K562 (cell line): ENCODE measurements at regions not wholly inside any gene's neighbourhood (a gene's known extent, or its start where the extent isn't known, plus 50 kb on each side); places are given as distances from the start of the nearest gene placed in this dataset.

Source experiments
- ATAC-seq: fragments of 200-7000 bp; cut with Tn5 transposase; 3 replicates; pipeline ENCODE4 v1.9.1; 2020; ENCODE audit warnings: moderate library complexity
- BruUV-seq: library from RNA; stranded (reverse); fragments of 400-500 nt; replicated peaks from 2 replicates; lab custom pipeline; 2021; lab: Mats Ljungman, UMichigan
- CTCF ChIA-PET: fragments of 300-600 bp; formaldehyde crosslinking; extraction: SDS; loops from one replicate; lab custom pipeline; 2021; ENCODE audit warnings: low intra/inter-chr PET ratio; lab: Yijun Ruan, JAX
- POLR2A ChIA-PET: fragments of 300-600, 350-650 bp; sonication (Branson Sonifier 250); formaldehyde crosslinking; extraction: SDS; loops from one replicate; lab custom pipeline; 2021; ENCODE audit warnings: antibody characterized with exemption, inconsistent platforms; lab: Yijun Ruan, JAX
- DNase-seq, 4 experiments: peaks; one replicate each; pipeline versions ENCODE4 v3.0.0 to v3.0.0-alpha.2; 2011 to 2018; ENCODE audit warnings: low spot score in 3 of 4, mixed read lengths in 3 of 4; ENCODE audit errors: extremely low read depth in 1 of 4
- FAIRE-seq: peaks from 2 replicates; lab custom pipeline; 2011; peaks lifted over from hg19 to GRCh38; lab: Jason Lieb, UNC
- H2AFZ ChIP-seq: 2 replicates; pipeline ENCODE4 v1.6.0; 2011; ENCODE audit warnings: low read depth, low read length, control low read depth, inconsistent platforms
- H3K27ac ChIP-seq: fragments of 200-600 bp; 3 replicates; pipeline ENCODE4 v1.8.0; 2011; ENCODE audit warnings: low read depth, mild to moderate bottlenecking, control low read depth, inconsistent platforms, low read length, moderate library complexity, mixed read lengths; ENCODE audit errors: extremely low read depth
- H3K27me3 ChIP-seq, 2 experiments: fragments of 300-600 bp in 1 of 2; 2 replicates in 1 of 2; 3 replicates in 1 of 2; pipeline versions ENCODE4 v1.6.0 to v1.8.0; 2011; ENCODE audit warnings: inconsistent platforms in 2 of 2, low read length in 2 of 2, mild to moderate bottlenecking in 1 of 2, mixed read lengths in 1 of 2, moderate library complexity in 1 of 2; ENCODE audit not compliant: control insufficient read depth in 2 of 2, insufficient read depth in 2 of 2
- H3K36me3 ChIP-seq: fragments of 300-600 bp; 3 replicates; pipeline ENCODE4 v1.8.0; 2011; ENCODE audit warnings: mild to moderate bottlenecking, low read length, inconsistent platforms; ENCODE audit not compliant: control insufficient read depth, insufficient read depth
- H3K4me1 ChIP-seq, 2 experiments: fragments of 200-600 bp in 1 of 2; replicated peaks in 1 of 2; 2 replicates in 1 of 2; 3 replicates in 1 of 2; pipeline versions ENCODE4 v1.5.1 to v1.8.0; 2011; ENCODE audit warnings: inconsistent platforms in 2 of 2, low read length in 2 of 2, mild to moderate bottlenecking in 1 of 2, mixed read lengths in 1 of 2, moderate library complexity in 1 of 2; ENCODE audit not compliant: control insufficient read depth in 2 of 2, insufficient read depth in 2 of 2
- H3K4me2 ChIP-seq: 2 replicates; pipeline ENCODE4 v1.6.1; 2011; ENCODE audit warnings: low read length, control low read depth, inconsistent platforms, mixed read lengths; ENCODE audit not compliant: insufficient read depth
- H3K4me3 ChIP-seq: fragments of 200-600 bp; sonication (generic), shearing (Covaris generic); 2 replicates; pipeline ENCODE4 v1.5.1; 2016; ENCODE audit warnings: control low read depth, inconsistent platforms
- H3K79me2 ChIP-seq: fragments of 200-600 bp; 3 replicates; pipeline ENCODE4 v1.8.0; 2011; ENCODE audit warnings: low read length, inconsistent platforms; ENCODE audit not compliant: control insufficient read depth, insufficient read depth
- H3K9ac ChIP-seq, 2 experiments: 2 replicates each; pipeline versions ENCODE4 v1.6.0 to v1.6.1; 2011; ENCODE audit warnings: low read depth in 2 of 2, low read length in 2 of 2, control low read depth in 1 of 2, inconsistent platforms in 1 of 2, mild to moderate bottlenecking in 1 of 2, mixed read lengths in 1 of 2; ENCODE audit not compliant: insufficient read depth in 1 of 2
- H3K9me1 ChIP-seq: one replicate; pipeline ENCODE4 v1.6.0; 2011; ENCODE audit warnings: inconsistent platforms, mild to moderate bottlenecking, low read length, moderate library complexity; ENCODE audit not compliant: control insufficient read depth, insufficient read depth
- H3K9me3 ChIP-seq: replicated peaks from 2 replicates; pipeline ENCODE4 v1.5.1; 2011; ENCODE audit warnings: low read depth, low read length, inconsistent platforms; ENCODE audit not compliant: control insufficient read depth, insufficient read depth
- H4K20me1 ChIP-seq: replicated peaks from 2 replicates; pipeline ENCODE4 v1.6.1; 2011; ENCODE audit warnings: low read length, inconsistent platforms, mixed read lengths; ENCODE audit not compliant: control insufficient read depth, insufficient read depth
- CBFA2T3 ChIP-seq: fragments of 450-650 bp; IDR thresholded peaks from 2 replicates; pipeline ENCODE4 v1.6.1; 2017
- CTBP1 ChIP-seq: fragments of 450-650 bp; IDR thresholded peaks from 2 replicates; pipeline ENCODE4 v1.6.1; 2016; ENCODE audit warnings: borderline replicate concordance
- CUX1 ChIP-seq: fragments of 200-800 bp; sonication (Bioruptor generic); IDR thresholded peaks from 2 replicates; pipeline ENCODE4 v1.6.1; 2016; ENCODE audit warnings: missing genetic modification characterization, missing compliant biosample characterization
- HDAC8 ChIP-seq: fragments of 450-650 bp; IDR thresholded peaks from 2 replicates; pipeline ENCODE4 v1.6.1; 2016; ENCODE audit warnings: mild to moderate bottlenecking, missing genetic modification characterization, moderate library complexity, missing compliant biosample characterization
- HNRNPLL ChIP-seq: fragments of 200-400 bp; formaldehyde crosslinking; IDR thresholded peaks from 2 replicates; pipeline ENCODE4 v1.6.1; 2017; ENCODE audit warnings: low read length, low read depth, mild to moderate bottlenecking; ENCODE audit not compliant: poor library complexity, severe bottlenecking
- MEF2A ChIP-seq: IDR thresholded peaks from 2 replicates; pipeline ENCODE4 v1.6.1; 2011; ENCODE audit warnings: low read depth, mild to moderate bottlenecking, low read length, moderate library complexity; ENCODE audit not compliant: control insufficient read depth
- NR1H2 ChIP-seq: sonication (generic); formaldehyde crosslinking; IDR thresholded peaks from 2 replicates; pipeline ENCODE4 v1.4.0; 2020; ENCODE audit warnings: mild to moderate bottlenecking, missing genetic modification reagents
- RBM15 ChIP-seq: fragments of 200-400 bp; formaldehyde crosslinking; IDR thresholded peaks from 2 replicates; pipeline ENCODE4 v1.6.1; 2018; ENCODE audit warnings: mild to moderate bottlenecking, low read length, moderate library complexity; ENCODE audit not compliant: insufficient read depth
- TBL1XR1 ChIP-seq, 2 experiments: IDR thresholded peaks; 2 replicates each; pipeline ENCODE4 v1.6.1; 2012; ENCODE audit warnings: improper control_type of control experiment in 2 of 2, low read length in 2 of 2, mild to moderate bottlenecking in 1 of 2
- TCF7L2 ChIP-seq: fragments of 150-350 bp; IDR thresholded peaks from 2 replicates; pipeline ENCODE4 v1.6.1; 2016; ENCODE audit warnings: low read depth, mild to moderate bottlenecking, low read length, moderate library complexity
- TSC22D4 ChIP-seq: fragments of 450-650 bp; IDR thresholded peaks from 2 replicates; pipeline ENCODE4 v1.6.1; 2016; ENCODE audit warnings: missing genetic modification characterization, missing biosample characterization, control low read depth
- ZNF12 ChIP-seq: sonication (generic); formaldehyde crosslinking; IDR thresholded peaks from 2 replicates; pipeline ENCODE4 v1.4.0; 2020; ENCODE audit warnings: mild to moderate bottlenecking, missing genetic modification reagents
- ZNF143 ChIP-seq: sonication (generic); formaldehyde crosslinking; IDR thresholded peaks from 2 replicates; pipeline ENCODE4 v1.9.0; 2022; ENCODE audit warnings: mild to moderate bottlenecking, missing genetic modification reagents
- ZNF57 ChIP-seq: fragments of 450-650 bp; formaldehyde crosslinking; IDR thresholded peaks from 2 replicates; pipeline ENCODE4 v1.4.0; 2020; ENCODE audit warnings: mild to moderate bottlenecking, moderate library complexity
- WGBS: fragments of 100-300 bp; shearing (Covaris generic); methylation state at CpG from one replicate; pipeline ENCODE4 v1.1.6; 2016; ENCODE audit warnings: low coverage, mixed read lengths; ENCODE audit not compliant: insufficient coverage; ENCODE audit errors: missing lambda C conversion rate; 5-methylcytosine and 5-hydroxymethylcytosine counted together
- in situ Hi-C: fragments of 300-500 bp; cut with MboI; formaldehyde crosslinking; loops from 4 replicates; pipeline ENCODE4 v1.15.0; 2018; ENCODE audit warnings: inconsistent platforms, mixed read lengths
- intact Hi-C: fragments of 100-400 bp; cut with micrococcal nuclease; formaldehyde crosslinking; loops from 2 replicates; pipeline ENCODE4 v1.14.2; 2022

GRCh38 chr2:204363513-204363912 is 181.8 kb upstream of the PARD3B start:
- TF ChIP-seq RBM15 (no peak), ZNF12 (no peak), MEF2A (no peak), HNRNPLL (no peak), CTBP1 (no peak), ZNF143 (no peak), NR1H2 (no peak), HDAC8 (no peak), TCF7L2 (no peak), TSC22D4 (tag) (no peak), CBFA2T3 (no peak), ZNF57 (CRISPR knock-in tag) (no peak), TBL1XR1 (IDR thresholded peaks at IDR 0.05; ENCODE audit: low read length in 2 of 2) (no peak), CUX1 (CRISPR knock-in tag) (no peak)
- BruUV-seq = no TSS peak
- in situ Hi-C loops = no loop called here
- Histone ChIP-seq H3K9ac (no peak overlapping the region), H3K36me3 (no peaks in the 10 kb centered on the region), H3K79me2 (no peaks in the 10 kb centered on the region), H3K4me1 (peaks cover 0 to 3% of the 10 kb centered on the region in 2 experiments; a peak in 2 of 5 replicates), H2AFZ (no peak overlapping the region), H3K27ac (no peak overlapping the region), H3K27me3 (no peaks in the 10 kb centered on the region), H3K4me3 (no peak overlapping the region), H3K9me1 (no peaks in the 10 kb centered on the region), H4K20me1 (no peaks in the 10 kb centered on the region), H3K4me2 (no peak overlapping the region), H3K9me3 (no peaks in the 10 kb centered on the region)
- DNase-seq = no peak
- ATAC-seq = no peak
- WGBS = 42% methylated on average over 2 of the region's 2 CpGs
- CTCF ChIA-PET = no interaction called here
- POLR2A ChIA-PET = no interaction called here
- FAIRE-seq = no peak
- intact Hi-C loops = no loop called here
